DND-41 (cell line): ENCODE measurements at regions not wholly inside any gene's neighbourhood (a gene's known extent, or its start where the extent isn't known, plus 50 kb on each side); places are given as distances from the start of the nearest gene placed in this dataset.

Source experiments
- EZH2 ChIP-seq: IDR thresholded peaks from 3 replicates; pipeline ENCODE4 v1.6.1; 2012; ENCODE audit warnings: borderline replicate concordance, low read depth, mild to moderate bottlenecking, moderate library complexity, low read length, inconsistent platforms; ENCODE audit not compliant: severe bottlenecking
- TF ChIP-seq, protein P1 (sequence below): IDR thresholded peaks from 2 replicates; pipeline ENCODE4 v1.5.1; 2012; ENCODE audit warnings: borderline replicate concordance, low read length, moderate library complexity, mild to moderate bottlenecking; ENCODE audit not compliant: poor library complexity, severe bottlenecking; ENCODE audit errors: extremely low read depth

DNA sequence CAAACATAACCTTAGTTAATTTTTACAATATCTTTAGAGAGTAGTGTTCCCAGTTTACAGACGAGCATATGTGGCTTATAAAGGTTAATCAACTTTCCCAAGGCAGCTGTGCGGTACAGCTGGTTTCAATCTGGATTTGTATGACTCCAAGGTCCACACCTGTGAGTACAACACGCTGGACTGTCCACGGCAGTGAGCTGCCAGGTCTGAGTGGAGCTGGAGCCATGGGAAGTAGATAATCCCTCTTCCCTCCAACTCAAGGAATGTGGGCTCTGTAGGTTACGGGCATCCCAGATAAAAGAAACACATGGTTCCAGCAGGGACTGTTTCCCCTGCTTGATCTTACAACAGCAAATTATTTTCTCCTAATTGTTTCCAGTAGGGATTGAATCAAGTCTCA, 102.2 kb downstream of the SOD2 start:
- TF ChIP-seq, protein P1, sequence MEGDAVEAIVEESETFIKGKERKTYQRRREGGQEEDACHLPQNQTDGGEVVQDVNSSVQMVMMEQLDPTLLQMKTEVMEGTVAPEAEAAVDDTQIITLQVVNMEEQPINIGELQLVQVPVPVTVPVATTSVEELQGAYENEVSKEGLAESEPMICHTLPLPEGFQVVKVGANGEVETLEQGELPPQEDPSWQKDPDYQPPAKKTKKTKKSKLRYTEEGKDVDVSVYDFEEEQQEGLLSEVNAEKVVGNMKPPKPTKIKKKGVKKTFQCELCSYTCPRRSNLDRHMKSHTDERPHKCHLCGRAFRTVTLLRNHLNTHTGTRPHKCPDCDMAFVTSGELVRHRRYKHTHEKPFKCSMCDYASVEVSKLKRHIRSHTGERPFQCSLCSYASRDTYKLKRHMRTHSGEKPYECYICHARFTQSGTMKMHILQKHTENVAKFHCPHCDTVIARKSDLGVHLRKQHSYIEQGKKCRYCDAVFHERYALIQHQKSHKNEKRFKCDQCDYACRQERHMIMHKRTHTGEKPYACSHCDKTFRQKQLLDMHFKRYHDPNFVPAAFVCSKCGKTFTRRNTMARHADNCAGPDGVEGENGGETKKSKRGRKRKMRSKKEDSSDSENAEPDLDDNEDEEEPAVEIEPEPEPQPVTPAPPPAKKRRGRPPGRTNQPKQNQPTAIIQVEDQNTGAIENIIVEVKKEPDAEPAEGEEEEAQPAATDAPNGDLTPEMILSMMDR, result no peak
- TF ChIP-seq EZH2, result no peak
